Keratinocyte (primary cell): ENCODE measurements at regions not wholly inside any gene's neighbourhood (a gene's known extent, or its start where the extent isn't known, plus 50 kb on each side); places are given as distances from the start of the nearest gene placed in this dataset.

ENCODE experiments used
- EZH2 ChIP-seq: IDR thresholded peaks from one replicate; pipeline ENCODE4 v1.6.1; 2012; ENCODE audit warnings: inconsistent platforms, mild to moderate bottlenecking, low read length, moderate library complexity
- TF ChIP-seq, protein P1 (sequence below), 3 experiments: IDR thresholded peaks in 1 of 3; conservative IDR thresholded peaks in 1 of 3; optimal IDR thresholded peaks in 1 of 3; 2 replicates in 2 of 3; 3 replicates in 1 of 3; pipeline versions ENCODE3 to v1.5.1; 2011; ENCODE audit warnings: low read length in 3 of 3, mild to moderate bottlenecking in 3 of 3, moderate library complexity in 2 of 3, control low read depth in 1 of 3, inconsistent platforms in 1 of 3; ENCODE audit not compliant: insufficient read depth in 2 of 3; ENCODE audit errors: extremely low read depth in 1 of 3

DNA sequence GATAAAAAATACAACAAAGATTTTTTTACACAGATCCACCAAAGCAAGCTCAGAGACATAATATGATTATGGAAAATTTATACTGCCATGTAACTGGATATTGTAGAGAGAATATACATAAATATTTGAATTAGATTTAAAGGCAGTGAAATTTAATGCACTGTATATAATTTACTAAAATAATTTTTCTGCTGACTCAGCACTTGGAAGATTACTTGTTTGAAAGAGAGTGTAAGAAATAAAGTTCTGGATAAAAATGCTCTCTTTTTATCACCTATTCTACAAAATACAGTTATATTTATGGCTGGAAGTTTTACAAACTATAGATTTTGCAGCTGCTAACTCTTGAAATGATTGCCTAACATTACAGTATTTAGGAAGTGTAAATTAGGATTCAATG lies 628.3 kb upstream of the CHORDC1 start:
- TF ChIP-seq, protein P1, sequence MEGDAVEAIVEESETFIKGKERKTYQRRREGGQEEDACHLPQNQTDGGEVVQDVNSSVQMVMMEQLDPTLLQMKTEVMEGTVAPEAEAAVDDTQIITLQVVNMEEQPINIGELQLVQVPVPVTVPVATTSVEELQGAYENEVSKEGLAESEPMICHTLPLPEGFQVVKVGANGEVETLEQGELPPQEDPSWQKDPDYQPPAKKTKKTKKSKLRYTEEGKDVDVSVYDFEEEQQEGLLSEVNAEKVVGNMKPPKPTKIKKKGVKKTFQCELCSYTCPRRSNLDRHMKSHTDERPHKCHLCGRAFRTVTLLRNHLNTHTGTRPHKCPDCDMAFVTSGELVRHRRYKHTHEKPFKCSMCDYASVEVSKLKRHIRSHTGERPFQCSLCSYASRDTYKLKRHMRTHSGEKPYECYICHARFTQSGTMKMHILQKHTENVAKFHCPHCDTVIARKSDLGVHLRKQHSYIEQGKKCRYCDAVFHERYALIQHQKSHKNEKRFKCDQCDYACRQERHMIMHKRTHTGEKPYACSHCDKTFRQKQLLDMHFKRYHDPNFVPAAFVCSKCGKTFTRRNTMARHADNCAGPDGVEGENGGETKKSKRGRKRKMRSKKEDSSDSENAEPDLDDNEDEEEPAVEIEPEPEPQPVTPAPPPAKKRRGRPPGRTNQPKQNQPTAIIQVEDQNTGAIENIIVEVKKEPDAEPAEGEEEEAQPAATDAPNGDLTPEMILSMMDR (optimal IDR thresholded peaks at IDR 0.05 in 1 of 3, IDR thresholded peaks at IDR 0.05 in 1 of 3, conservative IDR thresholded peaks at IDR 0.05 in 1 of 3; ENCODE audit: extremely low read depth in 1 of 3, insufficient read depth in 2 of 3, low read length in 3 of 3): no peak
- no peak for TF ChIP-seq EZH2
